ENCODE measurements at regions not wholly inside any gene's neighbourhood (a gene's known extent, or its start where the extent isn't known, plus 50 kb on each side); places are given as distances from the start of the nearest gene placed in this dataset.

GRCh38 chr7:109659261-109659660, 1089.6 kb downstream of the DNAJB9 start:
- TF ChIP-seq POLR2A (IDR thresholded peaks at IDR 0.05), result no peak
- TF ChIP-seq, protein P1, sequence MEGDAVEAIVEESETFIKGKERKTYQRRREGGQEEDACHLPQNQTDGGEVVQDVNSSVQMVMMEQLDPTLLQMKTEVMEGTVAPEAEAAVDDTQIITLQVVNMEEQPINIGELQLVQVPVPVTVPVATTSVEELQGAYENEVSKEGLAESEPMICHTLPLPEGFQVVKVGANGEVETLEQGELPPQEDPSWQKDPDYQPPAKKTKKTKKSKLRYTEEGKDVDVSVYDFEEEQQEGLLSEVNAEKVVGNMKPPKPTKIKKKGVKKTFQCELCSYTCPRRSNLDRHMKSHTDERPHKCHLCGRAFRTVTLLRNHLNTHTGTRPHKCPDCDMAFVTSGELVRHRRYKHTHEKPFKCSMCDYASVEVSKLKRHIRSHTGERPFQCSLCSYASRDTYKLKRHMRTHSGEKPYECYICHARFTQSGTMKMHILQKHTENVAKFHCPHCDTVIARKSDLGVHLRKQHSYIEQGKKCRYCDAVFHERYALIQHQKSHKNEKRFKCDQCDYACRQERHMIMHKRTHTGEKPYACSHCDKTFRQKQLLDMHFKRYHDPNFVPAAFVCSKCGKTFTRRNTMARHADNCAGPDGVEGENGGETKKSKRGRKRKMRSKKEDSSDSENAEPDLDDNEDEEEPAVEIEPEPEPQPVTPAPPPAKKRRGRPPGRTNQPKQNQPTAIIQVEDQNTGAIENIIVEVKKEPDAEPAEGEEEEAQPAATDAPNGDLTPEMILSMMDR (IDR thresholded peaks at IDR 0.05), result no peak

Measured in lower leg skin (tissue), 3 donors.